ENCODE measurements at regions not wholly inside any gene's neighbourhood (a gene's known extent, or its start where the extent isn't known, plus 50 kb on each side); places are given as distances from the start of the nearest gene placed in this dataset.

- WGBS: no CpG with 5 or more reads among the region's 2 CpGs
- Histone ChIP-seq H3K9me3 (ENCODE audit: control insufficient read depth, low read length) (no peaks in the 10 kb centered on the region), H3K36me3 (ENCODE audit: control insufficient read depth in 1 of 2, insufficient read depth in 2 of 2, low read depth in 1 of 2, low read length in 2 of 2) (no peaks in the 10 kb centered on the region), H3K79me1 (replicated peaks; ENCODE audit: low read length, poor library complexity, severe bottlenecking) (no peaks in the 10 kb centered on the region), H4K8ac (ENCODE audit: low read length) (no peak overlapping the region), H2BK120ac (ENCODE audit: low read depth, low read length) (no peak overlapping the region), H4K91ac (ENCODE audit: low read length) (no peak overlapping the region), H3K18ac (ENCODE audit: low read depth in 1 of 2, low read length in 2 of 2) (no peak overlapping the region), H3K4me2 (ENCODE audit: low read length, poor library complexity, severe bottlenecking) (no peak overlapping the region), H3K4ac (ENCODE audit: low read depth in 1 of 2, low read length in 2 of 2) (no peak overlapping the region), H2BK12ac (ENCODE audit: low read length in 2 of 2) (no peak overlapping the region), H2BK5ac (ENCODE audit: low read depth, low read length, poor library complexity, severe bottlenecking) (no peak overlapping the region), H3K27me3 (ENCODE audit: control insufficient read depth in 1 of 2, insufficient read depth in 1 of 2, low read length in 2 of 2) (no peaks in the 10 kb centered on the region), H3K4me1 (ENCODE audit: control insufficient read depth, insufficient read depth, low read depth, low read length) (no peaks in the 10 kb centered on the region), H2AFZ (ENCODE audit: low read depth, low read length) (no peak overlapping the region), H2BK15ac (ENCODE audit: low read depth, poor library complexity, severe bottlenecking) (no peak overlapping the region), H2AK5ac (ENCODE audit: low read length, severe bottlenecking) (no peak overlapping the region), H3K4me3 (ENCODE audit: insufficient read depth in 1 of 2, low read depth in 1 of 2, low read length in 2 of 2) (no peak overlapping the region), H3K23ac (ENCODE audit: low read length in 2 of 2) (no peak overlapping the region), H3K27ac (ENCODE audit: low read length, poor library complexity, severe bottlenecking) (no peak overlapping the region), H3K14ac (ENCODE audit: low read length in 2 of 2) (no peak overlapping the region), H3K9ac (ENCODE audit: low read length) (no peak overlapping the region)
- no peak for DNase-seq
Observed at GRCh38 chr3:94607778-94608177, 544.9 kb downstream of the NSUN3 start.

- no peak for DNase-seq
- H3K27ac ChIP-seq (ENCODE audit: low read length, poor library complexity, severe bottlenecking): no peak overlapping the region
- no peak overlapping the region for H3K9ac ChIP-seq (ENCODE audit: low read length)
- H3K4me1 ChIP-seq (ENCODE audit: control insufficient read depth, insufficient read depth, low read depth, low read length): no peaks in the 10 kb centered on the region
- no peak overlapping the region for H3K23ac ChIP-seq (ENCODE audit: low read length in 2 of 2)
- 89% methylated on average over 3 of the region's 3 CpGs for WGBS
- H3K4ac ChIP-seq (ENCODE audit: low read depth in 1 of 2, low read length in 2 of 2): no peak overlapping the region
- H2BK15ac ChIP-seq (ENCODE audit: low read depth, poor library complexity, severe bottlenecking): no peak overlapping the region
- H3K9me3 ChIP-seq (ENCODE audit: control insufficient read depth, low read length): no peaks in the 10 kb centered on the region
- no peak overlapping the region for H2BK12ac ChIP-seq (ENCODE audit: low read length in 2 of 2)
- H3K36me3 ChIP-seq (ENCODE audit: control insufficient read depth in 1 of 2, insufficient read depth in 2 of 2, low read depth in 1 of 2, low read length in 2 of 2): no peaks in the 10 kb centered on the region
- H4K91ac ChIP-seq (ENCODE audit: low read length): no peak overlapping the region
- H3K14ac ChIP-seq (ENCODE audit: low read length in 2 of 2): no peak overlapping the region
- no peak overlapping the region for H4K8ac ChIP-seq (ENCODE audit: low read length)
- H3K4me2 ChIP-seq (ENCODE audit: low read length, poor library complexity, severe bottlenecking): no peak overlapping the region
- H3K79me1 ChIP-seq (replicated peaks; ENCODE audit: low read length, poor library complexity, severe bottlenecking): no peaks in the 10 kb centered on the region
- H3K18ac ChIP-seq (ENCODE audit: low read depth in 1 of 2, low read length in 2 of 2): no peak overlapping the region
- no peak overlapping the region for H3K4me3 ChIP-seq (ENCODE audit: insufficient read depth in 1 of 2, low read depth in 1 of 2, low read length in 2 of 2)
- H2BK120ac ChIP-seq (ENCODE audit: low read depth, low read length): no peak overlapping the region
- no peak overlapping the region for H2AK5ac ChIP-seq (ENCODE audit: low read length, severe bottlenecking)
- no peak overlapping the region for H2BK5ac ChIP-seq (ENCODE audit: low read depth, low read length, poor library complexity, severe bottlenecking)
- no peaks in the 10 kb centered on the region for H3K27me3 ChIP-seq (ENCODE audit: control insufficient read depth in 1 of 2, insufficient read depth in 1 of 2, low read length in 2 of 2)
- H2AFZ ChIP-seq (ENCODE audit: low read depth, low read length): no peak overlapping the region
Observed at GRCh38 chr3:94609908-94610307, 547.0 kb downstream of the NSUN3 start.

GRCh38 chr3:94611596-94611995 lies 548.7 kb downstream of the NSUN3 start:
- Histone ChIP-seq H2BK5ac (ENCODE audit: low read depth, low read length, poor library complexity, severe bottlenecking) (no peak overlapping the region), H4K91ac (ENCODE audit: low read length) (no peak overlapping the region), H3K4ac (ENCODE audit: low read depth in 1 of 2, low read length in 2 of 2) (no peak overlapping the region), H3K4me2 (ENCODE audit: low read length, poor library complexity, severe bottlenecking) (no peak overlapping the region), H3K27ac (ENCODE audit: low read length, poor library complexity, severe bottlenecking) (no peak overlapping the region), H2AFZ (ENCODE audit: low read depth, low read length) (no peak overlapping the region), H3K79me1 (replicated peaks; ENCODE audit: low read length, poor library complexity, severe bottlenecking) (no peaks in the 10 kb centered on the region), H3K18ac (ENCODE audit: low read depth in 1 of 2, low read length in 2 of 2) (no peak overlapping the region), H2BK15ac (ENCODE audit: low read depth, poor library complexity, severe bottlenecking) (no peak overlapping the region), H3K36me3 (ENCODE audit: control insufficient read depth in 1 of 2, insufficient read depth in 2 of 2, low read depth in 1 of 2, low read length in 2 of 2) (no peaks in the 10 kb centered on the region), H4K8ac (ENCODE audit: low read length) (no peak overlapping the region), H3K23ac (ENCODE audit: low read length in 2 of 2) (no peak overlapping the region), H2BK120ac (ENCODE audit: low read depth, low read length) (no peak overlapping the region), H3K9ac (ENCODE audit: low read length) (no peak overlapping the region), H2AK5ac (ENCODE audit: low read length, severe bottlenecking) (no peak overlapping the region), H3K27me3 (ENCODE audit: control insufficient read depth in 1 of 2, insufficient read depth in 1 of 2, low read length in 2 of 2) (no peaks in the 10 kb centered on the region), H3K14ac (ENCODE audit: low read length in 2 of 2) (no peak overlapping the region), H3K9me3 (ENCODE audit: control insufficient read depth, low read length) (no peaks in the 10 kb centered on the region), H2BK12ac (ENCODE audit: low read length in 2 of 2) (no peak overlapping the region), H3K4me1 (ENCODE audit: control insufficient read depth, insufficient read depth, low read depth, low read length) (peaks cover 2% of the 10 kb centered on the region), H3K4me3 (ENCODE audit: insufficient read depth in 1 of 2, low read depth in 1 of 2, low read length in 2 of 2) (no peak overlapping the region)
- DNase-seq: no peak
- WGBS: 75% methylated on average over 3 of the region's 5 CpGs

GRCh38 chr3:94612631-94613030 lies 549.8 kb downstream of the NSUN3 start:
- Histone ChIP-seq H2BK15ac (ENCODE audit: low read depth, poor library complexity, severe bottlenecking) (no peak overlapping the region), H3K4ac (ENCODE audit: low read depth in 1 of 2, low read length in 2 of 2) (no peak overlapping the region), H2BK120ac (ENCODE audit: low read depth, low read length) (no peak overlapping the region), H4K8ac (ENCODE audit: low read length) (no peak overlapping the region), H3K18ac (ENCODE audit: low read depth in 1 of 2, low read length in 2 of 2) (no peak overlapping the region), H2BK5ac (ENCODE audit: low read depth, low read length, poor library complexity, severe bottlenecking) (no peak overlapping the region), H3K79me1 (replicated peaks; ENCODE audit: low read length, poor library complexity, severe bottlenecking) (no peaks in the 10 kb centered on the region), H3K4me2 (ENCODE audit: low read length, poor library complexity, severe bottlenecking) (no peak overlapping the region), H3K23ac (ENCODE audit: low read length in 2 of 2) (no peak overlapping the region), H3K4me1 (ENCODE audit: control insufficient read depth, insufficient read depth, low read depth, low read length) (peaks cover 2% of the 10 kb centered on the region), H4K91ac (ENCODE audit: low read length) (no peak overlapping the region), H3K14ac (ENCODE audit: low read length in 2 of 2) (no peak overlapping the region), H3K36me3 (ENCODE audit: control insufficient read depth in 1 of 2, insufficient read depth in 2 of 2, low read depth in 1 of 2, low read length in 2 of 2) (no peaks in the 10 kb centered on the region), H3K4me3 (ENCODE audit: insufficient read depth in 1 of 2, low read depth in 1 of 2, low read length in 2 of 2) (no peak overlapping the region), H3K27me3 (ENCODE audit: control insufficient read depth in 1 of 2, insufficient read depth in 1 of 2, low read length in 2 of 2) (no peaks in the 10 kb centered on the region), H2AK5ac (ENCODE audit: low read length, severe bottlenecking) (no peak overlapping the region), H3K9me3 (ENCODE audit: control insufficient read depth, low read length) (no peaks in the 10 kb centered on the region), H2BK12ac (ENCODE audit: low read length in 2 of 2) (no peak overlapping the region), H2AFZ (ENCODE audit: low read depth, low read length) (no peak overlapping the region), H3K27ac (ENCODE audit: low read length, poor library complexity, severe bottlenecking) (no peak overlapping the region), H3K9ac (ENCODE audit: low read length) (no peak overlapping the region)
- no peak for DNase-seq
- 83% methylated on average over 1 of the region's 1 CpG for WGBS
